B cell (primary cell): ENCODE measurements at regions not wholly inside any gene's neighbourhood (a gene's known extent, or its start where the extent isn't known, plus 50 kb on each side); places are given as distances from the start of the nearest gene placed in this dataset.

Experiments
- ATAC-seq: fragments of 200-7000 bp; cut with Tn5 transposase; one replicate; pipeline ENCODE4 v1.10.0; 2021; ENCODE audit warnings: low read depth, mild to moderate bottlenecking, moderate number of reproducible peaks, moderate library complexity
- CTCF ChIA-PET: fragments of 350-600 bp; sonication (Branson Sonifier 250); formaldehyde crosslinking; loops from one replicate; lab custom pipeline; 2021; ENCODE audit warnings: antibody characterized with exemption, inconsistent platforms; lab: Charles Lee
- POLR2A ChIA-PET: fragments of 350-600 bp; sonication (Branson Sonifier 250); formaldehyde crosslinking; loops from one replicate; lab custom pipeline; 2021; ENCODE audit warnings: antibody characterized with exemption; lab: Charles Lee
- DNase-seq: peaks from one replicate; pipeline ENCODE4 v3.0.0; 2013
- H2AFZ ChIP-seq: 2 replicates; pipeline ENCODE4 v1.6.1; 2012; ENCODE audit warnings: mild to moderate bottlenecking, low read depth, low read length; ENCODE audit not compliant: insufficient read depth, poor library complexity, severe bottlenecking
- H3K27ac ChIP-seq, 2 donors: 1 replicate in 1 of 2; 2 replicates in 1 of 2; pipeline ENCODE4 v1.5.1; 2012 to 2013; ENCODE audit warnings: low read length in 2 of 2, mild to moderate bottlenecking in 2 of 2, moderate library complexity in 1 of 2
- H3K27me3 ChIP-seq, 4 experiments: fragments of 200-600 bp in 1 of 4; sonication (generic) in 1 of 4; replicated peaks in 1 of 4; 1 replicate in 2 of 4; 2 replicates in 2 of 4; pipeline versions ENCODE4 v1.6.1 to v1.7.0; 2013 to 2016; ENCODE audit warnings: low read length in 3 of 4, mild to moderate bottlenecking in 2 of 4, mixed read lengths in 1 of 4, moderate library complexity in 1 of 4; ENCODE audit not compliant: insufficient read depth in 4 of 4, control insufficient read depth in 3 of 4; ENCODE audit errors: control extremely low read depth in 1 of 4
- H3K36me3 ChIP-seq, 2 experiments: replicated peaks in 1 of 2; 1 replicate in 1 of 2; 2 replicates in 1 of 2; pipeline versions ENCODE4 v1.6.1 to v1.7.1; 2013; ENCODE audit warnings: low read length in 1 of 2; ENCODE audit not compliant: insufficient read depth in 2 of 2, control insufficient read depth in 1 of 2; ENCODE audit errors: control extremely low read depth in 1 of 2, extremely low read depth in 1 of 2
- H3K4me1 ChIP-seq, 2 donors: fragments of 200-600 bp in 1 of 2; sonication (generic) in 1 of 2; 1 replicate in 1 of 2; 2 replicates in 1 of 2; pipeline versions ENCODE4 v1.5.1 to v1.6.1; 2013 to 2017; ENCODE audit warnings: low read length in 2 of 2; ENCODE audit not compliant: control insufficient read depth in 2 of 2, insufficient read depth in 2 of 2
- H3K4me2 ChIP-seq: replicated peaks from 2 replicates; pipeline ENCODE3; 2012; ENCODE audit warnings: mild to moderate bottlenecking, low read depth, low read length; ENCODE audit not compliant: poor library complexity, severe bottlenecking
- H3K4me3 ChIP-seq, 5 experiments: fragments of 200-600 bp in 1 of 5; sonication (generic) in 1 of 5; 1 replicate in 3 of 5; 2 replicates in 2 of 5; pipeline versions ENCODE4 v1.5.1 to v1.7.0; 2011 to 2016; ENCODE audit warnings: low read length in 4 of 5, mild to moderate bottlenecking in 4 of 5, low read depth in 2 of 5, control low read depth in 1 of 5, moderate library complexity in 1 of 5; ENCODE audit not compliant: insufficient read depth in 1 of 5; ENCODE audit errors: control extremely low read depth in 1 of 5, extremely low read depth in 1 of 5
- H3K79me2 ChIP-seq: fragments of 200-600 bp; sonication (generic); one replicate; pipeline ENCODE4 v1.6.0; 2016; ENCODE audit warnings: low read length; ENCODE audit not compliant: control insufficient read depth, insufficient read depth
- H3K9ac ChIP-seq: fragments of 200-600 bp; sonication (generic); 2 replicates; pipeline ENCODE4 v1.6.1; 2017; ENCODE audit warnings: mild to moderate bottlenecking, low read length, moderate library complexity
- H3K9me3 ChIP-seq, 3 donors: one replicate each; pipeline versions ENCODE4 v1.6.1 to v1.7.1; 2013; ENCODE audit warnings: low read length in 2 of 3; ENCODE audit not compliant: control insufficient read depth in 2 of 3, insufficient read depth in 1 of 3; ENCODE audit errors: control extremely low read depth in 1 of 3
- H4K20me1 ChIP-seq: 2 replicates; pipeline ENCODE4 v1.6.0; 2012; ENCODE audit warnings: mild to moderate bottlenecking, low read length; ENCODE audit not compliant: insufficient read depth, control insufficient read depth, poor library complexity, severe bottlenecking
- H3K27ac Mint-ChIP-seq: one replicate; pipeline ENCODE4 v1.8.0; 2021; ENCODE audit warnings: mixed read lengths
- H3K27me3 Mint-ChIP-seq: one replicate; pipeline ENCODE4 v1.8.0; 2021; ENCODE audit warnings: mixed read lengths
- H3K4me1 Mint-ChIP-seq: one replicate; pipeline ENCODE4 v1.8.0; 2021; ENCODE audit warnings: mixed read lengths
- H3K4me3 Mint-ChIP-seq: one replicate; pipeline ENCODE4 v1.8.0; 2021; ENCODE audit warnings: mixed read lengths
- H3K9me3 Mint-ChIP-seq: one replicate; pipeline ENCODE4 v1.8.0; 2022; ENCODE audit warnings: mixed read lengths; ENCODE audit not compliant: insufficient read depth
- EZH2 ChIP-seq: IDR thresholded peaks from 2 replicates; pipeline ENCODE4 v1.6.1; 2012; ENCODE audit warnings: borderline replicate concordance, low read depth, mild to moderate bottlenecking, moderate library complexity, low read length; ENCODE audit not compliant: insufficient read depth, poor library complexity, severe bottlenecking
- WGBS: methylation state at CpG from one replicate; pipeline ENCODE4 v1.1.5; 2013; ENCODE audit warnings: missing lambda C conversion rate; ENCODE audit not compliant: insufficient coverage; 5-methylcytosine and 5-hydroxymethylcytosine counted together
- intact Hi-C: fragments of 100-400 bp; cut with micrococcal nuclease; formaldehyde crosslinking; loops from one replicate; pipeline ENCODE4 v1.10.0; 2022
- TF ChIP-seq, protein P1 (sequence below): fragments of 200-600 bp; IDR thresholded peaks from one replicate; pipeline ENCODE4 v1.8.0; 2022; ENCODE audit warnings: antibody characterized with exemption, mild to moderate bottlenecking

DNA sequence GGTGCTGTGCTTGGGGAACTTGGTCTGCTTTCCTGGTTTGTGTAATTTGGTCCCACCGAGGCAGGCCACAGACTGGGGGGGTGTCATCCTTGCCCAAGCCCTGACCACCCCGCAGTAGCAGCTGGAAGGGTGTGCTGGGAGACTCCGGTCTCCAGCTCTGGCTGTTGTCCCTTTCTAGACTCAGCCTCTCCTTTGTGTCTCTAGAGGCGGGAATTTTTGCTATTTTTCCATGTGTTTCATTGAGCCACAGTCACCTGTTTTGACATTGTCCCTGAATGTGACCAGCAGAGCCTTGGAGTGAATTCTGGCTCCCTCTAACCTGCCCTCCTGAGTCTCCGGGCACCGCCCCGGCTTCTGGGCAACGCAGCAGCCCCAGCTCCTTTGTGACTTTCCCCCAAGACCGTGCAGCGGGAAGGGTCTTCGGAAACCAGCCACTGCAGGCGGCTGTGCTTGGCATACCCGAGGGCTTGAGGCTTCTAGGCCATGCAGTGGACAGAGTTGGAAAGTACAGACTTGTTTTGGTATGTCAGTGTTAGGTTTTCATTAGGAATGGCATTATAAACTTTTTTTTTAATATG lies 98.6 kb downstream of the TNFAIP2 start:
- Mint-ChIP-seq H3K27me3 (peaks cover 44% of the 10 kb centered on the region), H3K4me1 (peaks cover 4% of the 10 kb centered on the region), H3K4me3 (no peak overlapping the region), H3K9me3 (no peaks in the 10 kb centered on the region), H3K27ac (no peak overlapping the region)
- Histone ChIP-seq H3K27me3 (peaks cover 0 to 39% (median 2%) of the 10 kb centered on the region in 4 experiments), H3K36me3 (no peaks in the 10 kb centered on the region), H3K4me1 (no peaks in the 10 kb centered on the region), H3K79me2 (no peaks in the 10 kb centered on the region), H3K9ac (no peak overlapping the region), H3K9me3 (peaks cover 0 to 4% (median 0%) of the 10 kb centered on the region in 3 donors), H2AFZ (no peak overlapping the region), H3K4me2 (no peak overlapping the region), H3K27ac (no peak overlapping the region), H3K4me3 (no peak overlapping the region), H4K20me1 (no peaks in the 10 kb centered on the region)
- POLR2A ChIA-PET, result no interaction called here
- intact Hi-C loops, result no loop called here
- 92% methylated on average over 9 of the region's 13 CpGs for WGBS
- ATAC-seq, result no peak
- TF ChIP-seq, protein P1, sequence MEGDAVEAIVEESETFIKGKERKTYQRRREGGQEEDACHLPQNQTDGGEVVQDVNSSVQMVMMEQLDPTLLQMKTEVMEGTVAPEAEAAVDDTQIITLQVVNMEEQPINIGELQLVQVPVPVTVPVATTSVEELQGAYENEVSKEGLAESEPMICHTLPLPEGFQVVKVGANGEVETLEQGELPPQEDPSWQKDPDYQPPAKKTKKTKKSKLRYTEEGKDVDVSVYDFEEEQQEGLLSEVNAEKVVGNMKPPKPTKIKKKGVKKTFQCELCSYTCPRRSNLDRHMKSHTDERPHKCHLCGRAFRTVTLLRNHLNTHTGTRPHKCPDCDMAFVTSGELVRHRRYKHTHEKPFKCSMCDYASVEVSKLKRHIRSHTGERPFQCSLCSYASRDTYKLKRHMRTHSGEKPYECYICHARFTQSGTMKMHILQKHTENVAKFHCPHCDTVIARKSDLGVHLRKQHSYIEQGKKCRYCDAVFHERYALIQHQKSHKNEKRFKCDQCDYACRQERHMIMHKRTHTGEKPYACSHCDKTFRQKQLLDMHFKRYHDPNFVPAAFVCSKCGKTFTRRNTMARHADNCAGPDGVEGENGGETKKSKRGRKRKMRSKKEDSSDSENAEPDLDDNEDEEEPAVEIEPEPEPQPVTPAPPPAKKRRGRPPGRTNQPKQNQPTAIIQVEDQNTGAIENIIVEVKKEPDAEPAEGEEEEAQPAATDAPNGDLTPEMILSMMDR, result no peak
- no peak for TF ChIP-seq EZH2
- CTCF ChIA-PET, result no interaction called here
- no peak for DNase-seq

DNA sequence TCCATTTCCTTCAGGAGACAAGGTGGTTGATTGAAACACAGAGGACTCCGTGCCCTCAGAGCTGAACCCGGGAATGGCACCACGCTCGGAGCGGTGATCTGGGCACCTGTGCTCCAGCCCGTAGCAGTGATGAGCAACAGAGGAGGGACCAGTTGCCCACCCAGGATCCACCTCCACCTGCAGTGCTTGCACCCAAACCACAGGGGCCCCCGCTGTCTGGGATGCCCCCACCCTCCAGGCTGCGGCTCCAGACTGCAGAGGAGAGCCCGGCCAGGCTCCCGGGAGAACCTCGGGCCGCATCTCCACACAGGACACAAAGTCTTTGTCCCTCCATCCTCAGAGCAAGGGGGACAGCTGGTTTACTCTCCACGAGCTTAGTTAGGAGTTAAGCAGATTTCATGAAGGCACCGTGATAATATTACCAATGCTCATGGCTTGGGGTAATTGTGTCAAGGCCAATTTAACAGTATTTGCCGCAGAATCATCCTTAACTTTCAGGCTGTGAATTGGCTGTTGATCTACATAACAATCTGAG lies 100.6 kb downstream of the TNFAIP2 start:
- DNase-seq (no peak), ATAC-seq (no peak)
- intact Hi-C loops, result no loop called here
- H3K4me3 Mint-ChIP-seq, result no peak overlapping the region
- Histone ChIP-seq H3K79me2 (no peaks in the 10 kb centered on the region), H3K27me3 (peaks cover 0 to 39% (median 2%) of the 10 kb centered on the region in 4 experiments), H3K9me3 (peaks cover 0 to 4% (median 0%) of the 10 kb centered on the region in 3 donors), H3K4me1 (no peaks in the 10 kb centered on the region), H2AFZ (no peak overlapping the region), H3K4me3 (no peak overlapping the region), H3K36me3 (no peaks in the 10 kb centered on the region), H4K20me1 (no peaks in the 10 kb centered on the region), H3K27ac (no peak overlapping the region), H3K4me2 (no peak overlapping the region), H3K9ac (no peak overlapping the region)
- peaks cover 4% of the 10 kb centered on the region for H3K4me1 Mint-ChIP-seq
- H3K9me3 Mint-ChIP-seq, result no peaks in the 10 kb centered on the region
- H3K27ac Mint-ChIP-seq, result no peak overlapping the region
- WGBS, result 96% methylated on average over 13 of the region's 15 CpGs
- H3K27me3 Mint-ChIP-seq, result peaks cover 44% of the 10 kb centered on the region
- ChIA-PET POLR2A (no interaction called here), CTCF (no interaction called here)
- TF ChIP-seq, protein P1, result no peak
- no peak for TF ChIP-seq EZH2
